ENCODE measurements at regions not wholly inside any gene's neighbourhood (a gene's known extent, or its start where the extent isn't known, plus 50 kb on each side); places are given as distances from the start of the nearest gene placed in this dataset.

GRCh38 chrX:112935029-112935428, 94.4 kb upstream of the AMOT start:
- TF ChIP-seq CTCF (conservative IDR thresholded peaks at IDR 0.05; ENCODE audit: low read depth in 2 of 2) (no peak), POLR2AphosphoS5 (IDR thresholded peaks at IDR 0.05; ENCODE audit: low read depth) (no peak), EZH2 (IDR thresholded peaks at IDR 0.05; ENCODE audit: low read depth, unreplicated experiment) (no peak), REST (IDR thresholded peaks at IDR 0.05; ENCODE audit: unreplicated experiment) (no peak), CREB1 (CRISPR knock-in tag; IDR thresholded peaks at IDR 0.05; ENCODE audit: low read depth) (no peak), STAT1 (IDR thresholded peaks at IDR 0.05; ENCODE audit: unreplicated experiment) (no peak), ETS1 (IDR thresholded peaks at IDR 0.05) (no peak), ZNF331 (CRISPR knock-in tag; IDR thresholded peaks at IDR 0.05; ENCODE audit: low read depth) (no peak), EZH2phosphoT487 (IDR thresholded peaks at IDR 0.05; ENCODE audit: unreplicated experiment) (no peak), JUNB (IDR thresholded peaks at IDR 0.05; ENCODE audit: unreplicated experiment) (no peak), ZNF462 (CRISPR knock-in tag; IDR thresholded peaks at IDR 0.05) (no peak), ZNF114 (CRISPR knock-in tag; IDR thresholded peaks at IDR 0.05) (no peak), NANOG (IDR thresholded peaks at IDR 0.05; ENCODE audit: borderline replicate concordance) (no peak)

Measured in GM23338 (cell line).